T-helper 1 cell (primary cell): ENCODE measurements at regions not wholly inside any gene's neighbourhood (a gene's known extent, or its start where the extent isn't known, plus 50 kb on each side); places are given as distances from the start of the nearest gene placed in this dataset.

Experiments
- DNase-seq, 5 donors: peaks; one replicate each; pipeline ENCODE4 v3.0.0-alpha.2; 2012 to 2020

DNA sequence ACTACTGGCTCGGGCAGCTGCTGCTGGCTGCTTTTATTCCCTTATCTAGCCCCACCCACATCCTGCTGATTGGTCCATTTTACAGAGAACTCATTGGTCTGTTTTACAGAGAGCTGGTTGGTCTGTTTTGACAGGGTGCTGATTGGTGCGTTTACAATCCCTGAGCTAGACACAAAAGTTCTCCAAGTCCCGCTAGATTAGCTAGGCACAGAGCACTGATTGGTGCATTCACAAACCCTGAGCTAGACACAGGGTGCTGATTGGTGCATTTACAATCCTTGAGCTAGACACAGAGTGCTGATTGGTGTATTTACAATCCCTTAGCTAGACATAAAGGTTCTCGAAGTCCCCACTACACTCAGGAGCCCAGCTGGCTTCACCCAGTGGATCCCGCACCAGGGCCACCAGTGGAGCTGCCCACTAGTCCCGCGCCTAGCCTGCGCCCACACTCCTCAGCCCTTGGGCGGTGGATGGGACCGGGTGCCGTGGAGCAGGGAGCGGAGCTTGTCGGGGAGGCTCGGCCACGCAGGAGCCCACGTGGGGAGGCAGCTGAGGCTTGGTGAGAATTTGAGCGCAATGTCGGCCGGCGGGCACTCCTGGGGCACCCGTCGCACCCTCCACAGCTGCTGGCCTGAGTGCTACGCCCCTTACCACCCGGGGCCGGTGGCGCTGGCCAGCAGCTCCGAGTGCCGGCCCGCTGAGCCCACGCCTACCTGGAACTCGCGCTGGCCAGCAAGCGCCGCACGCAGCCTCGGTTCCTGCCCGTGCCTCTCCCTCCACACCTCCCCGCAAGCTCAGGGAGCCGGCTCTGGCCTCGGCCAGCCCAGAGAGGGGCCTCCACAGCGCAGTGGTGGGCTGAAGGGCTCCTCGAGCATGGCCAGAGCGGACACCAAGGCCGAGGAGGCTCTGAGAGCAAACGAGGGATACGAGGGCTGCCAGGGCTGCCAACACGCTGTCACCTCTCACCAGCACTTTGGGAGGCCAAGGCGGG is 91.1 kb upstream of the HS3ST2 start:
- DNase-seq, result peak in 1 of 5 donors; percentile 9

DNA sequence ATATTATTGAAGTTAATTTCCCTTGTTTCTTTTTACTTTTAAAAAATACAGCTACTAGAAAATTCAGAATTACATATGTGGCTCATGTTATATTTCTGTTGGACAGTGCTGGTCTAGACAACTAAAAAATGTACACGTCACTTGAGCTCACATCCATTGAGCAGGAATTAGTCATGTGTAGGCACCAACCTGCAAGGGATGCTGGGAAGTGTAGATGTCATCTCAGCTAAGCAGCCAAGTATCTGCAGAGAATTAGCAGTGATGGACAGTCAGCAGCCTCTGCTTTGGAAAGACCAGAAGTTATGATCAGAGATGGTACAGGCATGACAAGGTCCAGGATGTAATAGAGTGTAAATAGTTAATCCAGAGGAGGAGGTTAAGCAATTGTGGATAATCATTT is 87.1 kb upstream of the HS3ST2 start:
- DNase-seq, result no peak

GRCh38 chr16:22727285-22728166 is 86.4 kb upstream of the HS3ST2 start:
- no peak for DNase-seq

GRCh38 chr16:22728167-22728836 is 85.7 kb upstream of the HS3ST2 start:
- no peak for DNase-seq

GRCh38 chr16:22732400-22732799 is 81.6 kb upstream of the HS3ST2 start:
- DNase-seq, result no peak

DNA sequence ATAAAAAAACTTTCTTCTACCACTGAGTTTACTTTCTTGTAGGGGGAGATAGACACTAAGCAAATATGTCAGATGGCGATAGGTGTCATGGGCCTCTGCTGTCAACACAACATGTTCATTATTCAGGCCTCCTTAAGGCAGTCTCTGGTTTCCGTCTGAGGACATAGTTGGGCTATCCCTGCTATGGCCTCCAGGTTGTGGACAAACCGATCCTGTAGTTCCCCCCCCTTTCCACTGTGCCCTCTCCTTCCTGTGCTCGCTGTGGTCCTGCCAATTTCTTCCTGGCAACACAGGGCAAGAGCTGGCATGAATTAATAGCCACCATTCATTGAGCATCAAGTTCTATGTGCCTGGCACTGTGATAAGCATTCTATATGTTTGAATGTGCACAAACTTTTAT is 81.0 kb upstream of the HS3ST2 start:
- no peak for DNase-seq

DNA sequence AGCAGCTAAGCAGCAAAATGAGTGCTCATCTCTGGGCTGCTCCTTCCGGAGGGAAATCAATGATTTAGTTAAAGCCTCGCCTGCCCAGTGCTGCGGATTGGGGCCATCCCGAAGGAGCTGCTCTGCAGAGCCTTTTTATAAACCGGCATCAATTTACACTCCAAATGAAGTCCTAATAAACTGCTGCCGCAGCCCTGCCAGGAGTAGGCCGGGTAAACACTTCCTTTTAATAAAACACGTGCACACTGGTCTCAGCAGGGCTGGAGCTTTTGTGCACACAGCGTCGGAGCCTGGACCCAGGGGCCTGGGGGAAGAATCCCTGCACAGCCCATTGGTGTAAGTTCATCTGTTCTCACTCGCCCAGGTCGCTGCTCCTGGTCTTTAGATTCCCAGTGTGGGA is 79.6 kb upstream of the HS3ST2 start:
- DNase-seq, result no peak

- no peak for DNase-seq
These were observed 77.2 kb upstream of the HS3ST2 start for GRCh38 chr16:22736791-22737190.

GRCh38 chr16:22739077-22739476 is 74.9 kb upstream of the HS3ST2 start:
- no peak for DNase-seq

DNA sequence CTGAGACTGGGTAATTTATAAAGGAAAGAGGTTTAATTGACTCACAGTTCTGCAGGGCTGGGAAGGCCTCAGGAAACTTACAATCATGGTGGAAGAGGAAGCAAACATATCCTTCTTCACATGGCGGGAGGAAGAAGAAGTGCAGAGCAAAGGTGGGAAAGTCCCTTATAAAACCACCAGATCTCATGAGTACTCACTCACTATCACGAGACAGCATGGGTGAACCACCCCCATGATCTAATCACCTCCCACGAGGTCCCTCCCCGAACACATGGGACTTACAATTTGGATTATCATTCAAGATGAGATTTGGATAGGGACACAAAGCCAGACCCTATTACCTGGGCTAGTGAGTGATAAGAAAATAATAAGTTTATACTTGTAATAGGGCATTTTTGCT is 70.6 kb upstream of the HS3ST2 start:
- DNase-seq, result no peak

- DNase-seq, result no peak
These were observed 62.8 kb upstream of the HS3ST2 start for GRCh38 chr16:22751104-22751667.

DNA sequence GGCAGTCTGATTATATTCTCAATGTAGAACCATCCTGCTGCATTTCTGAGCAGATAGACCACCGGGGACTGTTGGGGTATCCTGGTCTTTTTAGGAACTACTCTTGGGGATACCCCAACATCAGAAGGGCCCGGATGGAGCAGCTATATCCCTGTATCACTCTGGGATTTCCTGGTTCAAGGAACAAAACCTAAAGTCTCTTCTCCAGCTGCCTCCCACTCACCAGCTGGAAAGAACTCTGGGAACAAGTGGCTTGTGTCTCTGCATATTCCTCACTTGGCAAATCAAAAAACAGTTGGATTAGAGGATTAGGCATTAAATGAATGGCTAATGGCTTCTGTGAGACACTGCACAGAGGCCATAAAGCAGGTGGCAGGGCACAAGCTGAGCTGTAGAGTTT is 62.3 kb upstream of the HS3ST2 start:
- no peak for DNase-seq

DNA sequence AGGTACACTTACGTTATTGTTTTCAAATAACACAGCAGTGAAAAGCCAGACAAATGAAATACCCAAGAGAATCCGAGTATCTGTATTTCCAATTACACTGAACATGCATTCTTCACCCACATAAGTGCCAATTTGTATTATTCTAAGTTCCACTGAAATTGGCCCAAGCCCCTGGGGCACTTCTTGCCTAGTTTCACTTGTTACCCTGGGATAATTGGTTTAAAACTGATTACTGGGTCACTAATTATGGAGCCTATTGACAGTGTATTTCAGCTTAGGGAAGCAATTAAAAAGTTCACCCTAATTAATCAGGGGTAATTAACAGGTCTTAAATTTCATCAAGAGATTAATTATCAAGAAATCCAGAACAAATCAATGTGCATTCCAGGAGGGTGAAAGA is 60.5 kb upstream of the HS3ST2 start:
- no peak for DNase-seq

GRCh38 chr16:22754577-22754976 is 59.4 kb upstream of the HS3ST2 start:
- no peak for DNase-seq

DNA sequence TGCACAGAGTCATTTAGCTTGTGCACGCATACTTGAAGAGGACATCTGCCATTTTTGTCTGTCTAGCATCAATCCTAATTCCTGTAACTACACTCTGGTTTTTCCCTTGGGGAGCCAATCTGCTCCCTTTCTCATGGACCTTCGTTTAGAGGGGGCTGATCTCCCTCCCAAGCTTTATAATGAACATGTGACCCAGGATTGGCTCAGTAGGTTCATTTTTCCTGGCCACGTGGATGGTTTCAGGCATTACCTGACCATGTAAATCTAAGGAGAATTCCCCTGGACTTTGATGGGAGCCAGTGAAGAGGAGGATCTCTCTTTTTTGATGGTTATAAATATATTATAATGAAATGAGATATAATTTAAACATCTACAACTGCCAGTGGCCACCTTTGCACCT is 56.8 kb upstream of the HS3ST2 start:
- no peak for DNase-seq

DNA sequence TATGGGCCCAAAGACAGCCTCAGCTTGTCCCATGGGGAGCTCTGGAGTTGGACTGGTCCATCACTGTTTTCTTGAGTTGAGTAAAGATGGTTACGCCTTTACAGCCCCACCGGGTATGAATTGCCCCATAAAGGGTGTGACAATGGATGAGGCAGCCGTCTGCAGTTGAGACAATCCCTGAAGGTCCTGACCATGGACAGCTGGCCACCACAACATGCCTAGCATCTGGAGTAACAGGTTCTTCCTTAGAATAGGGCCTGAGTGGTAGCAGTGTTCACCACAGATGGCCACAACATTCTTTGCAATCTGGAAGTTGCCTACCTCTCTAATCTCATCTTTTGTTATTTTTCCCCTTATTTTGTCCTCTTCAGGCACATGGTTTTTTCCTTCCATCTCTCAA is 51.5 kb upstream of the HS3ST2 start:
- DNase-seq, result no peak

DNA sequence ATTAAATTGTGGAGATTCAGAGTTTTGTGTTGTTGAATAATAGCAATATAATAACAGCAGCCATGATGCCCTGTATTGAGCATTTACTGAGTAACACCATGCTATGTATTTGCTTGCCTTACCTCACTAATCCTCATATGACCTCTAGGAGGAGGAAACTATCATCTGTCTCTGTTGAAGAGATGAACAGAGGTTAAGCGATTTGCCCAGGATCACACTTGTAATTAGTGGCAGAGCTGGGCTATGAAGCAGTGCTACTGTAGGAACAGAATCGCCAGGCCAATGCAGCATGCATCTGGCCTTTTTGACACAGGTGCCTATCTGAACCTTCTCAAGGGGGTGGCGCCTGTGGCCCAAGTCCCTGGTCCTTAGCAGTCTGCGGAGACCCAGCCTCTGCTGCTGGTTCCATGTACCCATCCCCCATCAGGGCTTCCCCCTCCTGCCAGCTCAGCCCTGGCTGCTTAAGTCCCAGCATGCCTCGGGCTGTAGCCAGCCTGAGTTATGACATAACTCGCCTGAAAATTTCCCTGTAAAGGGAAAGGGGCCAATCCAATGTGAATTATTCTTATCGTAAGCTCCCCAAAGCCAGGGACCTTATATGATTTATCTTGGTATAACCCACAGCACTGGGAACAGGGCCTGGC is 50.4 kb upstream of the HS3ST2 start:
- DNase-seq, result no peak
